ENCODE measurements at regions not wholly inside any gene's neighbourhood (a gene's known extent, or its start where the extent isn't known, plus 50 kb on each side); places are given as distances from the start of the nearest gene placed in this dataset.

- H3K9me3 ChIP-seq, result no peaks in the 10 kb centered on the region
- ATAC-seq (ENCODE audit: low FRiP score in 2 of 2), result no peak
- H3K36me3 ChIP-seq, result no peaks in the 10 kb centered on the region
- H3K27ac ChIP-seq, result no peak overlapping the region
- H3K27me3 ChIP-seq, result no peaks in the 10 kb centered on the region
- TF ChIP-seq POLR2A (IDR thresholded peaks at IDR 0.05) (no peak), POLR2AphosphoS5 (IDR thresholded peaks at IDR 0.05) (no peak), EP300 (IDR thresholded peaks at IDR 0.05) (no peak)
- TF ChIP-seq, protein P1, sequence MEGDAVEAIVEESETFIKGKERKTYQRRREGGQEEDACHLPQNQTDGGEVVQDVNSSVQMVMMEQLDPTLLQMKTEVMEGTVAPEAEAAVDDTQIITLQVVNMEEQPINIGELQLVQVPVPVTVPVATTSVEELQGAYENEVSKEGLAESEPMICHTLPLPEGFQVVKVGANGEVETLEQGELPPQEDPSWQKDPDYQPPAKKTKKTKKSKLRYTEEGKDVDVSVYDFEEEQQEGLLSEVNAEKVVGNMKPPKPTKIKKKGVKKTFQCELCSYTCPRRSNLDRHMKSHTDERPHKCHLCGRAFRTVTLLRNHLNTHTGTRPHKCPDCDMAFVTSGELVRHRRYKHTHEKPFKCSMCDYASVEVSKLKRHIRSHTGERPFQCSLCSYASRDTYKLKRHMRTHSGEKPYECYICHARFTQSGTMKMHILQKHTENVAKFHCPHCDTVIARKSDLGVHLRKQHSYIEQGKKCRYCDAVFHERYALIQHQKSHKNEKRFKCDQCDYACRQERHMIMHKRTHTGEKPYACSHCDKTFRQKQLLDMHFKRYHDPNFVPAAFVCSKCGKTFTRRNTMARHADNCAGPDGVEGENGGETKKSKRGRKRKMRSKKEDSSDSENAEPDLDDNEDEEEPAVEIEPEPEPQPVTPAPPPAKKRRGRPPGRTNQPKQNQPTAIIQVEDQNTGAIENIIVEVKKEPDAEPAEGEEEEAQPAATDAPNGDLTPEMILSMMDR (IDR thresholded peaks at IDR 0.05), result no peak
- no peak overlapping the region for H3K4me3 ChIP-seq
- H3K4me1 ChIP-seq, result no peaks in the 10 kb centered on the region
- 81 to 85% methylated on average over 1 of the region's 1 CpG for WGBS, 2 donors
- no peak for DNase-seq
Measured at GRCh38 chr18:66329716-66330115, 274.2 kb downstream of the CDH19 start.

DNA sequence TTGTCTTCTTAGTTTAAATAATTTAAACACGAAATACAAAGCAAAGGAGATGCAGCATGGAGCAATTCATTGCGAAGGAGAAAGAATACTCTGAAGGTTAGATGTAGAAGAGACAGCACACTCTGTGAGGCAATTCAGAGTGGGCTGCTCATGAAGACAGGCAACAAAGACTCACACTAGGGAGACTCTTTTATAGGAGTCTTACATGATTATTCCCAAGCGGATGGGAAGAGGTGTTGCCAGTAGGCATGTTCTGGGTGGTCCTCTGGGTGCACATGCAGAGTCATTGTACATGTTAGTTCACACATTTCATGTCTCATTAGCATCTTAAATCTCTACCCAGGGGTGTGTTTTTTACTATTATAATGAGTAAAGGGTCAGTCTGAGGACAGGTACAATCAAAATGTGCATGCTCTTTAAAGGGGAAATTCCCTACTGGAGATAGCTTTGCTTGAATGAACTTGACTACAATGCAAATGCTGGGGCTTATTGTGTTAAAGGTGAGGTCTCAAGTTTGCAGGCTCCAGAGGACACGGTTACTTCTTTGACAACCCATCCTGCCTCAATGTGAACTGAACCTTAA lies 275.5 kb downstream of the CDH19 start:
- H3K36me3 ChIP-seq, result no peaks in the 10 kb centered on the region
- no peak overlapping the region for H3K27ac ChIP-seq
- no peak overlapping the region for H3K4me3 ChIP-seq
- no peaks in the 10 kb centered on the region for H3K4me1 ChIP-seq
- no peaks in the 10 kb centered on the region for H3K9me3 ChIP-seq
- TF ChIP-seq POLR2A (IDR thresholded peaks at IDR 0.05) (no peak), POLR2AphosphoS5 (IDR thresholded peaks at IDR 0.05) (no peak), EP300 (IDR thresholded peaks at IDR 0.05) (no peak)
- TF ChIP-seq, protein P1 (IDR thresholded peaks at IDR 0.05), result no peak
- ATAC-seq (ENCODE audit: low FRiP score in 2 of 2) (no peak), DNase-seq (no peak)
- 78 to 86% methylated on average over 4 of the region's 4 CpGs for WGBS, 2 donors
- H3K27me3 ChIP-seq, result no peaks in the 10 kb centered on the region

- no peak for TF ChIP-seq POLR2A (IDR thresholded peaks at IDR 0.05)
- no peak for TF ChIP-seq EP300 (IDR thresholded peaks at IDR 0.05)
- TF ChIP-seq, protein P1 (IDR thresholded peaks at IDR 0.05), result no peak
- no peak for TF ChIP-seq POLR2AphosphoS5 (IDR thresholded peaks at IDR 0.05)
- Histone ChIP-seq H3K9me3 (no peaks in the 10 kb centered on the region), H3K4me1 (no peaks in the 10 kb centered on the region), H3K36me3 (no peaks in the 10 kb centered on the region), H3K27me3 (no peaks in the 10 kb centered on the region), H3K27ac (no peak overlapping the region), H3K4me3 (no peak overlapping the region)
- no peak for ATAC-seq (ENCODE audit: low FRiP score in 2 of 2)
- 59 to 78% methylated on average over 5 of the region's 5 CpGs for WGBS, 2 donors
- DNase-seq, result no peak
Measured at GRCh38 chr18:66325251-66325650, 278.6 kb downstream of the CDH19 start.

- no peak for ATAC-seq (ENCODE audit: low FRiP score in 2 of 2)
- no peak for DNase-seq
- Histone ChIP-seq H3K4me1 (no peaks in the 10 kb centered on the region), H3K27me3 (no peaks in the 10 kb centered on the region), H3K4me3 (no peak overlapping the region), H3K36me3 (no peaks in the 10 kb centered on the region), H3K27ac (no peak overlapping the region), H3K9me3 (no peaks in the 10 kb centered on the region)
- 76 to 86% methylated on average over 2 of the region's 2 CpGs for WGBS, 2 donors
- TF ChIP-seq POLR2AphosphoS5 (IDR thresholded peaks at IDR 0.05) (no peak), EP300 (IDR thresholded peaks at IDR 0.05) (no peak), POLR2A (IDR thresholded peaks at IDR 0.05) (no peak)
- TF ChIP-seq, protein P1 (IDR thresholded peaks at IDR 0.05), result no peak
Measured at GRCh38 chr18:66324616-66325015, 279.3 kb downstream of the CDH19 start.
